Forelimb muscle (tissue), 1 donor: ENCODE measurements at regions not wholly inside any gene's neighbourhood (a gene's known extent, or its start where the extent isn't known, plus 50 kb on each side); places are given as distances from the start of the nearest gene placed in this dataset.
"Not testable (repeated sequence)": the region's sequence is repeated elsewhere in the genome, so short reads cannot be mapped to it uniquely, and the experiment has no call there.

Experiments
- DNase-seq: peaks from one replicate; pipeline ENCODE4 v3.0.0-alpha.2; 2013; ENCODE audit warnings: low read depth

GRCh38 chr12:131250028-131250950 is 296.6 kb downstream of the ADGRD1 start:
- DNase-seq, result no peak

- DNase-seq, result no peak
Observed at GRCh38 chr12:131250951-131251315, 297.2 kb downstream of the ADGRD1 start.

DNA sequence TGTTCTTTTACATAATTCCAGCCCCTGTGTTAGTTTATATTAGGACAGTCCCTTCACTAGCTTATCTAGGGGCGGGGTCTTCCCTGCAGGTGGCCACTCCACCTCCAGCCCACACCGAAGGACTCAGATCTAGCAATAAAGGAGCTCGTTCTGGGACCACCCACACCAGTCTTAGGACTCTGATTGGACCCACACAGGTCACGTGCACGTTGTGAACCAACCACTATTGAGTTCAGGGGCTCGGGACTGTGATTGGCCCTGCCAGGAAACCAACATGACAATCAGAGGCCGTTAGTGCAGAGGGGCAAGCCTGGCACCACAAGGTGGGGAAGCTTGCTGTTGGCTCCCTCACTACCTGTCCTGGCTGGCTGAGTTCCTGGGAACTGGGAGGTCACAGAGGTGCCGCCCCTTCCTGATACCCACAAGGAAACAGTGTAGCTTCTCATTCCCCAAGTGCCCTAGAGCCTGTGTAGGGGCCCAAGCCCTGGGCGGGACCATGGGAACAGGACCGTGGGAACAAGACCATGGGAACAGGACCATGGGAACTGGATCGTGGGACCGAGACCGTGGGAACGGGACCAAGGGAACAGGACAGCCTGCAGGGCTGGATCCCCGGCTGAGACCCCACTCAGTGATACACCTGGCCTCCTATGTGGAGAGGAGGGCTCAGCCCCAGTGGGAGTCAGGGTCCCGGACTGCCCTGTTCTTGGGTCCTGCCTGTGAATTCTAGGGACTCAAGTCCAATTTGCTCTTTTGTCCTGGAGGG is 297.8 kb downstream of the ADGRD1 start:
- DNase-seq, result no peak

- no peak for DNase-seq
Observed at GRCh38 chr12:131253376-131254026, 299.8 kb downstream of the ADGRD1 start.

GRCh38 chr12:131254374-131254773 is 300.7 kb downstream of the ADGRD1 start:
- no peak for DNase-seq

DNA sequence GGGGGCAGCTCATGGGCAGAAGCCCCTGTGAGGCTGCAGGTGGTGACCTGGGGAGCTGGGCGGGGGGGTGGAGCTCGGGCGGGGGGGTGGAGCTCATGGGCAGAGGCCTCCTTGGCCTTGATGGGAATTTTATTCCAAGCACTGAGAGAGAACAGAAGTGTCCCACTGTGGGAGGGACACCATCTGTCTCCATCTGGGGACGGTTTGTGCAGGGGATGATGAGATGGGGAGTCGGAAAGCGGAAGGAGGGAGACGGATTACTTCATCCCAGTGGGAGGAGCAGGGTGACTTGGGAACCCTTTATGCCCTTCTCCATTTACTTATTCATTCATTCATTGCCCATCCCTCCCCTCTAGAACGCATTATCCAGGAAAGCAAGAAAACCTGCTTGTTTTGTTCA is 304.7 kb downstream of the ADGRD1 start:
- no peak for DNase-seq

- DNase-seq, result no peak
Observed at GRCh38 chr12:131260251-131260905, 306.7 kb downstream of the ADGRD1 start.

DNA sequence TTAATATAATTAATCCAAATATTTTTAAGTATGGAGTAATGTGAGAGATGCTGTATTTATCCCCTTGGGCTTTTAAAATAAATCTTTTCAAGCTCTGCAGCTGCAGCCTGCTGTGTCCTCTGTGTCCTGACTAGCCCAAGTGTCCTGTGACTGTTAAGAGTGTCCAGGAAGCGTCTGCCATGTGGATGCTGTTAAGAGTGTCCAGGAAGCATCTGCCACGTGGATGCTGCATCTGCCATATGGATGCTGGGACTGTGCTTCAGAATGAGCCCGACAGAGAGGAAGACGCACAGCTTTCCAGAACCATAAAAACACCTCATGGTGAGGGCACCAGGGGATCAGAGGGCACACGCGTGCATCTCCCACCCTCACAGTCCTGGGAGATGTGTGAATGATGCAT is 307.2 kb downstream of the ADGRD1 start:
- DNase-seq, result peak; percentile 20

DNA sequence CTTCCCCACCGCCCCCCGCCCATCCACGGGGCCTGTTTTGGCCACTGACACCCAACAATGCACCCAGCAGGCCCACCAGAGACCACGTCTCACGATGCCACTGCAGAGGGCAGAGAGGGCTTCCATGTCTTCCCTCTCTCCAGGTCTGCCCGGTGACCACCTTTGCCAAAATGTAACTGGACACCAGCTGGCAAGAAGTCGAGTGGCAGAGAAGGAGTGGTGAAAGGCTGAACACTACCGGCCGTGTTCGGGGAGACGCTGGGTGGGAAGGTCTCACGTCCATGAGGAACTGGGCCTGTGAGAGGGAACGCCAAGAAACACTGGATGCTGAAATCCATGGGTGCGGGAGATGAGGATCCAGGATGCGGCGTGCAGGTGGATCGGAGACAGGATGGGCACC is 308.2 kb downstream of the ADGRD1 start:
- no peak for DNase-seq

DNA sequence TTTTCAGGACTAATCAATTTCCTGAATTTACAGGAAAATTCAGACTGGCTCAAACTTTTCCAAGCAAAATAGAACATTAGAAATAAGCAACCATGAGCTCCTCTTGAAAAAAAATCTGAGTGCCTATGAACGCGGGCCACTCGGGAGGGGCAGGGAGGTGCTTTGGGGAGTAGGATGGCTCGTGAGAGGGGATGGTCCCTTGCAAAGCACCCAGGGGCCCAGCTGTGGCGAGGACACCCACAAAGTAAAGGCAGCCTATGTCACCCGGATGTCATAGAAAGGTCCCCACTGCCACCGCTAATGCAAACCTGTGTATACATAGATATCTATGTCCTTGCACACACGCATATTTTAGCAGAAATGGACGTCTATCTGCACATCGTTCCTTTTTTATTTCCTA is 309.9 kb downstream of the ADGRD1 start:
- DNase-seq, result no peak

DNA sequence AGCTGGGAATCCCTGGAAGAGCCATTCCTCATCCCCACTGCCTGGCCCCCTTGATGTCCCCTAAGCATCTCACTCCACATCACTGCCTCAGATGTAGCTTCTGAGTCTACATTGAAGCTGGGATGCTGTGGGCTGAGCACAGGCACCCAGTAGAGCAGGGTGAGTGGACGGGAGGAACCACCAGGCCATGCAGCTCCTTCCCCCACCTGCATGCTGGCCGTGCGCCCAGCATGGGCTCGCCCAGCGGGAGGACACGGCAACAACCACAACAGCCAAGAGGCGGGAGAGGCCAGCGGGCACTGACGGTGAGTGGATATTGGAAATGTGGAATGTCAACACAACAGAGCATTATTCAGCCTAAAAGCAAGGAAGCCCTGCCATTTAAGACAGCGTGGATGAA is 310.9 kb downstream of the ADGRD1 start:
- no peak for DNase-seq

DNA sequence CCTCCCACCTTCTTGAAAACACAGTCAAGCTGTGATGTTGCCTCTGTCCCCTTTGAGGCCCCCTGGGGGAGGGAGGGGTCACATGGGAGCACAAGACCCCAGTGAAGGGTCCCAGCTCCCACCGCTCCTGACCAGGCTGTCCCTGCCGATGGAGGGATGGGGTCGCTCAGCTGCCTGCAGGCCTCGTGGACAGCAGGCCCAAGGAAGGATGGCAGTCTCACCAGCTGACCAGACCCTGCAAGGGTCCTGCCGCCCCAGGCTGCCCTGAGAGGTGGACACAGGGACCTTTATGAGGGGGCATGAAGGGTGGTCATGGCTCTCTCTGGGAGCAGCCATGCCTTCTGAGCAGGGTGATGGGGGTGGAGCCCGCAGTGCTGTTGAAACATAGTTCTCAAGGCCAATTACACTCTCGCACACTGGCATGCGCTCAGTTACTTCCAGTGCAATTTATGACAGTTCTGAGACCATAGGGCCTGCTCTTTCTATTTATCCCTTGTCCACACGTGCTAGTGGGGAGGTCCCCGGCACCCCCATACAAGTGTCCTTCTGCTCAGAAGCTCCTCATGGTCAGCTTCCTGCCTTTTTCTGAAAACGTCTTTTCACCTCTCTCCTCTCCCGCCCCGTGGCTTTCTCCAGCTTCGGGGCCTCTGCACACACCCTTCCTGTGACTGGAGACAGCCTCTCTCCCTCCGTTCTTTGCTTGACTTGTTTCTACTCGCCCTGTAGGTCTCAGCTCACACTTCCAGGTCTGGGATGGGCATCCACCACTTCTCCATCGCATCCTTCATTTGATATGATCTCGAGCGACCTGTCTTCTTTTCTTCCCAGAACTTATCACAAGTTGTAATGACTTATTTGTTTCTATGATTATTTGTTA is 313.1 kb downstream of the ADGRD1 start:
- no peak for DNase-seq

DNA sequence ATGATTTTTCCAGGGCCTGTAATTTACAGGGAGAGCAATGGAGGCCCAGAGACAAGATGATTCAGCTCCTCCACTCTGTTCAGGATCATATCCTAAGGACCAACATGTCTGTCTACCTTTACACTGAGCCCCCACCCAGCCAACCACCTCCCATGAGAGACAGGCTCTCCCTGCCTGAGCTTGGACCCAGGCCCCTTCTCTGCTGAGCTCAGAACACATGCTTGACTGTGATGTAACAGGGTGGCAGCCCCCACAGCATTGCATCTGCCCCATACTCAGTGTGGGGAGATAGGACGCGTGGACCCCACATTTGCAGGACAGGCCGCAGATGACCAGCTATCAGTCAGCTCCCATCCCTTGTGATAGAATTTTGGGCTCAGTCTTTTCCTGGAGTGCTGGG is 313.9 kb downstream of the ADGRD1 start:
- no peak for DNase-seq

DNA sequence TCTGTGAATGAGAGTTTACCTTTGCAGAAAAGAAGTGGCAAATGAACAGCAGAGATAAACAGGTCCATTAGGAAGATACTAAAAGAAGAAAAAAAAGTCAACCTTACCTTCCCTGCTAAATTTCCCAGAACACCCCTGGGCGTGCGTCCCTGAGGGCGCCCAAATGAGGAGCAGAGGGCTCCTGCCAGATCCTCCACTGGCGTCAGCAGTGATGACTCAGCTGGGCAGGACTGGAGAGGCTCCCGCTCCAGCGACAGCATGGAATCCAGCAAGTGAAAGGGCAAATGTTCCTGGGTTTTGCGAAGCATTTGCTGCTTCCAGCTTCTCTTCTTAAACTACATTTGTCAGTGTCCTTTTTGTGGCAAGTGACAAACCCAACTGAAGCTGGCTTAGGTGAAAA is 314.4 kb downstream of the ADGRD1 start:
- DNase-seq, result not testable (repeated sequence)

- not testable (repeated sequence) for DNase-seq
Observed at GRCh38 chr12:131268571-131268970, 314.9 kb downstream of the ADGRD1 start.

- no peak for DNase-seq
Observed at GRCh38 chr12:131269551-131269950, 315.8 kb downstream of the ADGRD1 start.

DNA sequence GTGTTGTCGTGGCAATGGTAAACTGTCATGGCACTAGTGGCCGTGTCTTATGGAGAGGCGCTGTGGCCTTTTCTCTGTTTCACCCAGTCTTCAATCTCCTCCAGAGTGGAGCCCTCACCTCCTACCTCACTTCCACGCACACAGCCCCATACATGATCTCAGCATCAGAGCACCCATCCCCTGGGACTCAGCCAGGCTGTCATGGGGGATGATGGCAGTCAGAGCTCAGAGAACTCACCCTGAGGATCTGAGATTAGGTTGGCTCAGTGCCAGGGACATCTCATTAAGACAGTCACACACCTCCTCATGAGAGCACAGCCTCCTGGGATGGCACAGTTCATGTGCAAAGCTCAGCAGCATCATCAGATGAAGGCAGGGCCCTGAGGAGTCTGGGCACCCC is 316.3 kb downstream of the ADGRD1 start:
- not testable (repeated sequence) for DNase-seq

DNA sequence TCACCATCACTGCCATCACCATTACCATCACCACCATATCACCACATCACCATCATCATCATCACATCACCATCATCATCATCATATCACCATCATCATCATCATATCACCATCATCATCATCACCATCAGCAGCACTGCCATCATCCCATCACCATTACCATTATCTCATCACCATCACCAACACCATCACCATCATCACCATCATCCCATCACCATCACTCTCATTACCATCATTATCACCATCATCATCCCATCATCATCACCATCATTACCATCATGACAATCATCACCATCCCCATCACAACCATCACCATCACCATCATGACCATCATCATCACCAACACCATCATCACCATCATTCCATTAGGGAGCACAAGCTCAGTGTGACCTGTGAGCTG is 318.0 kb downstream of the ADGRD1 start:
- DNase-seq, result no peak

- not testable (repeated sequence) for DNase-seq
Observed at GRCh38 chr12:131272283-131272814, 318.6 kb downstream of the ADGRD1 start.

GRCh38 chr12:131273291-131273845 is 319.7 kb downstream of the ADGRD1 start:
- no peak for DNase-seq
